ENCODE measurements at regions not wholly inside any gene's neighbourhood (a gene's known extent, or its start where the extent isn't known, plus 50 kb on each side); places are given as distances from the start of the nearest gene placed in this dataset.

DNA sequence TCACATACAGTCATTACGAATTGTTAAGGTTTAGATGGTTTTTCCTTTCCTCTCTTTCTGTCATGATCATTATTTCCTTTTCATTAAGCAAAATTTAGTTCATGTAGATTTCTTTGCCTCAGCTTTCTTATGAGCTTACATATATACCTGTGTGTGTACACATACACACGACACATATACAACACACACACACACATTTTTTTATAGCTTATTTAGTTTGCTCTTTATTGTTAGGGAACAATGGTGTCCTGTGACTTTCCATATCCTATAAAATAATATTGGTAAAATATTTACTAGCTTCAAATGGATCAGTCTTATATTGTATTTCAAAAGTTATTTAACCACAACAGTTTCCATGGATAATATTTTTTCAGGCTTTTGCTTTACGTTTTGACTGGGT lies 840.7 kb downstream of the PCDH18 start:
- H3K27ac ChIP-seq (replicated peaks), result no peak overlapping the region
- no peaks in the 10 kb centered on the region for H3K27me3 ChIP-seq (ENCODE audit: low read depth)
- intact Hi-C loops (cut with micrococcal nuclease), result no loop called here

DNA sequence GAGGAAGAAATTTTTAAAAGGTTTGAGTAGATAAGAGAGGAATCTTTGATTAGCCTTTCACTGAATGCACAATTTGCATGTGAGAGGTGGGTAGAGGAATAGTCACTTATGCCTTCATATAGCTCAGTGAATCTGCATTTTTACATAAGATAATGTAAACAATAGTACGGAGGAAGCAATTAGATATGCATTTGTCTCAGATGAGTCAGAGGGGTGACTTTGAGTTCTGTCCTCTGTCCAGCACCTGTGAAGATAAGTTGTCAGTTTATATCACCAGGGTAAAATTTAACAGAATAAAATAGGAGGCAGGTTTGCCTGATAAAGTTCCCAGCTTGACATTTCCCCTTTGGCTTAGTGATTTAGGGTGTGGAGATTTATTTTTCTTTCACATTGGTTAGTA lies 841.9 kb downstream of the PCDH18 start:
- intact Hi-C loops (cut with micrococcal nuclease), result no loop called here

More for the DNA sequence above, 840.7 kb downstream of the PCDH18 start:
- H3K4me1 ChIP-seq, result no peaks in the 10 kb centered on the region
- H3K36me3 ChIP-seq, result no peaks in the 10 kb centered on the region
- no peak overlapping the region for H3K4me3 ChIP-seq
- TF ChIP-seq, protein P1, sequence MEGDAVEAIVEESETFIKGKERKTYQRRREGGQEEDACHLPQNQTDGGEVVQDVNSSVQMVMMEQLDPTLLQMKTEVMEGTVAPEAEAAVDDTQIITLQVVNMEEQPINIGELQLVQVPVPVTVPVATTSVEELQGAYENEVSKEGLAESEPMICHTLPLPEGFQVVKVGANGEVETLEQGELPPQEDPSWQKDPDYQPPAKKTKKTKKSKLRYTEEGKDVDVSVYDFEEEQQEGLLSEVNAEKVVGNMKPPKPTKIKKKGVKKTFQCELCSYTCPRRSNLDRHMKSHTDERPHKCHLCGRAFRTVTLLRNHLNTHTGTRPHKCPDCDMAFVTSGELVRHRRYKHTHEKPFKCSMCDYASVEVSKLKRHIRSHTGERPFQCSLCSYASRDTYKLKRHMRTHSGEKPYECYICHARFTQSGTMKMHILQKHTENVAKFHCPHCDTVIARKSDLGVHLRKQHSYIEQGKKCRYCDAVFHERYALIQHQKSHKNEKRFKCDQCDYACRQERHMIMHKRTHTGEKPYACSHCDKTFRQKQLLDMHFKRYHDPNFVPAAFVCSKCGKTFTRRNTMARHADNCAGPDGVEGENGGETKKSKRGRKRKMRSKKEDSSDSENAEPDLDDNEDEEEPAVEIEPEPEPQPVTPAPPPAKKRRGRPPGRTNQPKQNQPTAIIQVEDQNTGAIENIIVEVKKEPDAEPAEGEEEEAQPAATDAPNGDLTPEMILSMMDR (IDR thresholded peaks at IDR 0.05; ENCODE audit: borderline replicate concordance), result no peak
- H3K9me3 ChIP-seq (replicated peaks), result no peaks in the 10 kb centered on the region
- DNase-seq, result no peak

DNA sequence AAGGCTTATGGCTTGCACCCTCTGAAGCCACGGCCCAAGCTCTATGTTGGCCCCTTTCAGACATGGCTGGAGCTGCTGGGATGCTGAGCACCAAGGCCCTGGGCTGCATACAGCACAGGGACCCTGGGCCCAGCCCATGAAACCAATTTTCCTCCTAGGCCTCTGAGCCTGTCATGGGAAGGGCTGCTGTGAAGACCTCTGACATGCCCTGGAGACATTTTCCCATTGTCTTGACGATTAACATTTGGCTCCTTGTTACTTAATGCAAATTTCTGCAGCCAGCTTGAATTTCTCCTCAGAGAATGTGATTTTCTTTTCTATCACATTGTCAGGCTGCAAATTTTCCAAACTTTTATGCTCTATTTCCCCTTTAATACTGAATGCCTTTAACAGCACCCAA lies 844.7 kb downstream of the PCDH18 start:
- H3K4me1 ChIP-seq, result no peaks in the 10 kb centered on the region
- no peaks in the 10 kb centered on the region for H3K36me3 ChIP-seq
- intact Hi-C loops (cut with micrococcal nuclease), result no loop called here
- TF ChIP-seq, protein P1 (IDR thresholded peaks at IDR 0.05; ENCODE audit: borderline replicate concordance), result no peak
- no peak overlapping the region for H3K27ac ChIP-seq (replicated peaks)
- no peak overlapping the region for H3K4me3 ChIP-seq
- no peaks in the 10 kb centered on the region for H3K27me3 ChIP-seq (ENCODE audit: low read depth)
- no peaks in the 10 kb centered on the region for H3K9me3 ChIP-seq (replicated peaks)
- no peak for DNase-seq

More for the DNA sequence above, 841.9 kb downstream of the PCDH18 start:
- Histone ChIP-seq H3K9me3 (replicated peaks) (no peaks in the 10 kb centered on the region), H3K36me3 (no peaks in the 10 kb centered on the region), H3K27me3 (ENCODE audit: low read depth) (no peaks in the 10 kb centered on the region), H3K4me1 (no peaks in the 10 kb centered on the region), H3K4me3 (no peak overlapping the region), H3K27ac (replicated peaks) (no peak overlapping the region)
- TF ChIP-seq, protein P1 (IDR thresholded peaks at IDR 0.05; ENCODE audit: borderline replicate concordance), result no peak
- no peak for DNase-seq

DNA sequence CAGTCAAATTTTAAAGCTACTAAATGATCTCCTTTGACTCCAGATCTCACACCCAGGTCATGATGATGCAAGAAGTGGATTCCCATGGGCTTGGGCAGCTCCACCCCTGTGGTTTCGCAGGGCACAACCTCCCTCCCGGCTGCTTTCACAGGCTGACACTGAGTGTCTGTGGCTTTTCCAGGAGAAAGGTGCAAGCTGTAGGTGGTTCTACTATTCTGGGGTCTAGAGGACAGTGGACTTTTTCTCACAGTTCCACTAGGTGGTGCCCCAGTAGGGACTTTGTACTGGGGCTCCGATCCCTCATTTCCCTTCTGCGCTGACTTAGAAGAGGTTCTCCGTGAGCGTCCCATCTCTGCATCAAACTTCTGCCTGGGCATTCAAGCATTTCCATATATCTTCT lies 845.2 kb downstream of the PCDH18 start:
- TF ChIP-seq, protein P1 (IDR thresholded peaks at IDR 0.05; ENCODE audit: borderline replicate concordance), result no peak
- Histone ChIP-seq H3K4me1 (no peaks in the 10 kb centered on the region), H3K27me3 (ENCODE audit: low read depth) (no peaks in the 10 kb centered on the region), H3K27ac (replicated peaks) (no peak overlapping the region), H3K36me3 (no peaks in the 10 kb centered on the region), H3K4me3 (no peak overlapping the region), H3K9me3 (replicated peaks) (no peaks in the 10 kb centered on the region)
- no peak for DNase-seq
- intact Hi-C loops (cut with micrococcal nuclease), result no loop called here

DNA sequence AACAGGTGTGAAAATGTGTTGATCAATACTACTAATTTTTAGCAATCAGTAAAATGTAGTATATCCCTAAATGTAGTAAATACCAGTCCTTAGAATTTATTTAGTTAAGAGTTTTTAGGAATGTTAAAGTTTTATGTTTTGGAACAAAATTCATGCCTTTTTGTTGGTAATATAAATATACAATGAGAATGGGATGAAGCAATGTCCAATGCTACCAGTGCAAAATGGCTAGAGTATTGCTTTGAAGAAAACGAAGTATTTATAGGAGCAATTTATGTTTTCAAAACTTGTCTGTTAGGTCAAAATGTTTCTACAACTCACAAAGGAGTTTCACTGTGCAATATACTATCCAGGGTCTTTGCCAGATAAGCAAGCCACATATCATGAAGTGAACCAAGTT lies 851.5 kb downstream of the PCDH18 start:
- intact Hi-C loops (cut with micrococcal nuclease), result no loop called here
- no peaks in the 10 kb centered on the region for H3K4me1 ChIP-seq

More for the DNA sequence above, 851.5 kb downstream of the PCDH18 start:
- no peak overlapping the region for H3K27ac ChIP-seq (replicated peaks)
- no peaks in the 10 kb centered on the region for H3K27me3 ChIP-seq (ENCODE audit: low read depth)
- TF ChIP-seq, protein P1 (IDR thresholded peaks at IDR 0.05; ENCODE audit: borderline replicate concordance), result no peak
- no peaks in the 10 kb centered on the region for H3K9me3 ChIP-seq (replicated peaks)
- DNase-seq, result no peak
- H3K4me3 ChIP-seq, result no peak overlapping the region
- H3K36me3 ChIP-seq, result no peaks in the 10 kb centered on the region
